H9 (cell line): ENCODE measurements at regions not wholly inside any gene's neighbourhood (a gene's known extent, or its start where the extent isn't known, plus 50 kb on each side); places are given as distances from the start of the nearest gene placed in this dataset.

Experiments
- DNase-seq: peaks from one replicate; pipeline ENCODE4 v3.0.0-alpha.2; 2017
- H2AFZ ChIP-seq: one replicate; pipeline ENCODE4 v1.6.1; 2013; ENCODE audit warnings: mild to moderate bottlenecking, low read length, control low read depth, moderate library complexity
- H2AK5ac ChIP-seq: 2 replicates; pipeline ENCODE4 v1.6.1; 2013; ENCODE audit warnings: low read length, control low read depth, mixed read lengths; ENCODE audit not compliant: insufficient read length
- H2BK120ac ChIP-seq: one replicate; pipeline ENCODE4 v1.6.1; 2013; ENCODE audit warnings: low read depth, mild to moderate bottlenecking, low read length, control low read depth, inconsistent platforms; ENCODE audit not compliant: poor library complexity, severe bottlenecking
- H2BK12ac ChIP-seq: 2 replicates; pipeline ENCODE4 v1.6.1; 2013; ENCODE audit warnings: low read length, control low read depth, mixed read lengths, low read depth; ENCODE audit not compliant: insufficient read length
- H2BK15ac ChIP-seq: 2 replicates; pipeline ENCODE4 v1.6.1; 2013; ENCODE audit warnings: low read depth, low read length, control low read depth
- H2BK20ac ChIP-seq: one replicate; pipeline ENCODE4 v1.6.1; 2013; ENCODE audit warnings: low read depth, mild to moderate bottlenecking, low read length, control low read depth, inconsistent platforms; ENCODE audit not compliant: poor library complexity, severe bottlenecking
- H2BK5ac ChIP-seq: 2 replicates; pipeline ENCODE4 v1.6.1; 2013; ENCODE audit warnings: low read length, control low read depth, mixed read lengths; ENCODE audit not compliant: insufficient read length
- H3K14ac ChIP-seq: 2 replicates; pipeline ENCODE4 v1.6.1; 2013; ENCODE audit warnings: low read length, control low read depth; ENCODE audit not compliant: insufficient read depth
- H3K18ac ChIP-seq: 2 replicates; pipeline ENCODE4 v1.6.1; 2013; ENCODE audit warnings: low read depth, mild to moderate bottlenecking, mixed read lengths, low read length, control low read depth; ENCODE audit not compliant: insufficient read length
- H3K23ac ChIP-seq: 2 replicates; pipeline ENCODE4 v1.6.1; 2013; ENCODE audit warnings: low read length, control low read depth, mixed read lengths, low read depth; ENCODE audit not compliant: insufficient read length
- H3K23me2 ChIP-seq: 2 replicates; pipeline ENCODE4 v1.6.1; 2013; ENCODE audit warnings: low read depth, mild to moderate bottlenecking, mixed read lengths, low read length, control low read depth; ENCODE audit not compliant: insufficient read length, poor library complexity, severe bottlenecking
- H3K27ac ChIP-seq: 2 replicates; pipeline ENCODE4 v1.5.1; 2013; ENCODE audit warnings: low read length, control low read depth, mixed read lengths, low read depth; ENCODE audit not compliant: insufficient read length
- H3K27me3 ChIP-seq: 2 replicates; pipeline ENCODE4 v1.6.1; 2013; ENCODE audit warnings: low read length, control low read depth, inconsistent platforms; ENCODE audit not compliant: insufficient read depth
- H3K4ac ChIP-seq: 2 replicates; pipeline ENCODE4 v1.6.1; 2013; ENCODE audit warnings: low read depth, mild to moderate bottlenecking, control low read depth, inconsistent platforms, low read length, moderate library complexity
- H3K4me1 ChIP-seq: 2 replicates; pipeline ENCODE4 v1.6.1; 2013; ENCODE audit warnings: low read length, control low read depth, inconsistent platforms; ENCODE audit not compliant: insufficient read depth
- H3K4me2 ChIP-seq: 2 replicates; pipeline ENCODE4 v1.6.1; 2013; ENCODE audit warnings: low read length, control low read depth, mixed read lengths; ENCODE audit not compliant: insufficient read length, insufficient read depth
- H3K56ac ChIP-seq: 2 replicates; pipeline ENCODE4 v1.6.1; 2013; ENCODE audit warnings: low read depth, mild to moderate bottlenecking, mixed read lengths, low read length, control low read depth; ENCODE audit not compliant: insufficient read length
- H3K79me1 ChIP-seq: 2 replicates; pipeline ENCODE4 v1.6.1; 2013; ENCODE audit warnings: low read depth, mild to moderate bottlenecking, moderate library complexity, low read length, control low read depth, inconsistent platforms; ENCODE audit not compliant: insufficient read depth, poor library complexity, severe bottlenecking
- H3K79me2 ChIP-seq: 2 replicates; pipeline ENCODE4 v1.6.1; 2013; ENCODE audit warnings: low read length, control low read depth, inconsistent platforms; ENCODE audit not compliant: insufficient read depth
- H3K9ac ChIP-seq: 2 replicates; pipeline ENCODE4 v1.6.1; 2013; ENCODE audit warnings: low read length, control low read depth, mixed read lengths; ENCODE audit not compliant: insufficient read length; ENCODE audit errors: extremely low read depth
- H3K9me3 ChIP-seq: one replicate; pipeline ENCODE4 v1.6.1; 2013; ENCODE audit warnings: low read depth, low read length, inconsistent platforms; ENCODE audit not compliant: control insufficient read depth
- H3T11ph ChIP-seq: one replicate; pipeline ENCODE4 v1.6.1; 2013; ENCODE audit warnings: mild to moderate bottlenecking, low read length, control low read depth, inconsistent platforms
- H4K20me1 ChIP-seq: one replicate; pipeline ENCODE4 v1.6.1; 2013; ENCODE audit not compliant: control insufficient read depth, insufficient read length, insufficient read depth
- H4K5ac ChIP-seq: 2 replicates; pipeline ENCODE4 v1.6.1; 2013; ENCODE audit warnings: low read depth, mild to moderate bottlenecking, mixed read lengths, low read length, control low read depth; ENCODE audit not compliant: insufficient read length
- H4K8ac ChIP-seq: replicated peaks from 2 replicates; pipeline ENCODE4 v1.6.1; 2013; ENCODE audit warnings: low read length, control low read depth, mixed read lengths, low read depth; ENCODE audit not compliant: insufficient read length
- H4K91ac ChIP-seq: 2 replicates; pipeline ENCODE4 v1.6.1; 2013; ENCODE audit warnings: low read depth, mild to moderate bottlenecking, moderate library complexity, mixed read lengths, low read length, control low read depth; ENCODE audit not compliant: insufficient read length
- H3K27ac Mint-ChIP-seq, 3 experiments: 2 replicates in 2 of 3; 3 replicates in 1 of 3; pipeline ENCODE4 v1.8.0; 2020 to 2021; ENCODE audit warnings: mixed read lengths in 3 of 3, mild to moderate bottlenecking in 1 of 3, moderate library complexity in 1 of 3
- H3K27me3 Mint-ChIP-seq: 2 replicates; pipeline ENCODE4 v1.8.0; 2021; ENCODE audit warnings: low read depth, mild to moderate bottlenecking, moderate library complexity, mixed read lengths
- H3K36me3 Mint-ChIP-seq, 3 experiments: 2 replicates in 2 of 3; 3 replicates in 1 of 3; pipeline ENCODE4 v1.8.0; 2020 to 2021; ENCODE audit warnings: low read depth in 3 of 3, mixed read lengths in 3 of 3; ENCODE audit not compliant: insufficient read depth in 1 of 3
- H3K4me1 Mint-ChIP-seq, 2 experiments: 2 replicates each; pipeline ENCODE4 v1.8.0; 2020; ENCODE audit warnings: mixed read lengths in 2 of 2
- H3K4me3 Mint-ChIP-seq, 2 experiments: 2 replicates in 1 of 2; 3 replicates in 1 of 2; pipeline ENCODE4 v1.8.0; 2020 to 2021; ENCODE audit warnings: mild to moderate bottlenecking in 2 of 2, mixed read lengths in 2 of 2, moderate library complexity in 1 of 2
- H3K9me3 Mint-ChIP-seq, 2 experiments: 2 replicates in 1 of 2; 3 replicates in 1 of 2; pipeline ENCODE4 v1.8.0; 2020; ENCODE audit warnings: mild to moderate bottlenecking in 2 of 2, mixed read lengths in 2 of 2, moderate library complexity in 1 of 2
- WGBS: extraction: QIAGEN DNeasy Blood & Tissue Kit; methylation state at CpG from one replicate; pipeline ENCODE4 v1.1.7; 2013; ENCODE audit warnings: missing lambda C conversion rate, low lambda C conversion rate, mixed read lengths; ENCODE audit not compliant: insufficient read length; ENCODE audit errors: extremely low coverage; 5-methylcytosine and 5-hydroxymethylcytosine counted together
- TF ChIP-seq, protein P1 (sequence below): fragments of 200-600 bp; sonication (generic); conservative IDR thresholded peaks from 3 replicates; pipeline ENCODE4 v1.8.0; 2021; ENCODE audit warnings: antibody characterized with exemption, mild to moderate bottlenecking

DNA sequence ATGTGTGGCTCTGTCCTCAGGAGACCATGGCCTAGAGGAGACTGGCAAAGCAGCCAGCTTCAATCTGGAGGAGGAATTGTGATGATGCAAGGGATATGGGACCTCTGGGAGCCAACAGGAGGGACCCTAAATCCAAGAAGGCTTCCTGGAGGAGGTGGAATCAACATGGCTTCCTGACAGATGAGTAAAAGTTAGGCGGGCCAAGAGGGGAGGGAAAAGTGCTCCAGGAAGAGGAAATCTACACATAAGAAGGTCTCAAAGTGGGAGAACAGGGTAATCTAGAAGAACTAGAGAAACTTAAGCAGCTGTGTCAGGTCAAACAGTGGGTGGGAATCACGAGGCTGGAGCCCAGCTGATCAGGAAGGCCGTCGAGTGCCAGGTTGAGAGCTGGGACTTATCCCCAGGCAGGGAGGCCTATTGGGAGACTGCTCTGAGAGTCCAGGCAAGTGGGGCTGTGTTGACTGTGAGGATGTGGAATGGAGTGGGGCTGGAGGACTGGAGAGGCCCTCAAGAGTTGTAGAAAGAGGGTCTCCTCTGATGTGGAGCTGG, 119.1 kb downstream of the C9orf50 start:
- Mint-ChIP-seq H3K36me3 (no peaks in the 10 kb centered on the region; a peak in 1 of 7 replicates), H3K27me3 (peaks cover 8% of the 10 kb centered on the region), H3K4me1 (peaks cover 39 to 59% of the 10 kb centered on the region in 2 experiments), H3K9me3 (no peaks in the 10 kb centered on the region; a peak in 1 of 5 replicates), H3K4me3 (no peak overlapping the region), H3K27ac (peak overlapping the region in 1 of 3 experiments; percentile 43; a peak in 1 of 7 replicates)
- no peak overlapping the region for H3K9ac ChIP-seq
- no peak overlapping the region for H4K5ac ChIP-seq
- DNase-seq = no peak
- H2BK5ac ChIP-seq = no peak overlapping the region
- H3K4me1 ChIP-seq = no peaks in the 10 kb centered on the region; the same call in 1 of the 2 replicates
- WGBS = no CpG with 5 or more reads among the region's 4 CpGs
- H2AFZ ChIP-seq = no peak overlapping the region
- no peaks in the 10 kb centered on the region for H3K9me3 ChIP-seq
- no peak overlapping the region for H2BK120ac ChIP-seq
- no peak overlapping the region for H3K14ac ChIP-seq
- H3K18ac ChIP-seq = no peak overlapping the region
- H4K20me1 ChIP-seq = peaks cover 3% of the 10 kb centered on the region
- H4K8ac ChIP-seq = no peak overlapping the region
- H3K56ac ChIP-seq = no peak overlapping the region
- no peak overlapping the region for H4K91ac ChIP-seq
- no peak overlapping the region for H3K27ac ChIP-seq
- H3K4me2 ChIP-seq = no peak overlapping the region
- TF ChIP-seq, protein P1, sequence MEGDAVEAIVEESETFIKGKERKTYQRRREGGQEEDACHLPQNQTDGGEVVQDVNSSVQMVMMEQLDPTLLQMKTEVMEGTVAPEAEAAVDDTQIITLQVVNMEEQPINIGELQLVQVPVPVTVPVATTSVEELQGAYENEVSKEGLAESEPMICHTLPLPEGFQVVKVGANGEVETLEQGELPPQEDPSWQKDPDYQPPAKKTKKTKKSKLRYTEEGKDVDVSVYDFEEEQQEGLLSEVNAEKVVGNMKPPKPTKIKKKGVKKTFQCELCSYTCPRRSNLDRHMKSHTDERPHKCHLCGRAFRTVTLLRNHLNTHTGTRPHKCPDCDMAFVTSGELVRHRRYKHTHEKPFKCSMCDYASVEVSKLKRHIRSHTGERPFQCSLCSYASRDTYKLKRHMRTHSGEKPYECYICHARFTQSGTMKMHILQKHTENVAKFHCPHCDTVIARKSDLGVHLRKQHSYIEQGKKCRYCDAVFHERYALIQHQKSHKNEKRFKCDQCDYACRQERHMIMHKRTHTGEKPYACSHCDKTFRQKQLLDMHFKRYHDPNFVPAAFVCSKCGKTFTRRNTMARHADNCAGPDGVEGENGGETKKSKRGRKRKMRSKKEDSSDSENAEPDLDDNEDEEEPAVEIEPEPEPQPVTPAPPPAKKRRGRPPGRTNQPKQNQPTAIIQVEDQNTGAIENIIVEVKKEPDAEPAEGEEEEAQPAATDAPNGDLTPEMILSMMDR = no peak
- no peak overlapping the region for H2AK5ac ChIP-seq
- H3K4ac ChIP-seq = no peak overlapping the region
- no peak overlapping the region for H2BK20ac ChIP-seq
- H3K79me2 ChIP-seq = no peaks in the 10 kb centered on the region
- H3K23ac ChIP-seq = no peak overlapping the region
- no peaks in the 10 kb centered on the region for H3K23me2 ChIP-seq
- no peaks in the 10 kb centered on the region; the same call in 1 of the 2 replicates for H3K27me3 ChIP-seq
- H2BK12ac ChIP-seq = no peak overlapping the region
- no peaks in the 10 kb centered on the region for H3K79me1 ChIP-seq
- H3T11ph ChIP-seq = no peak overlapping the region
- H2BK15ac ChIP-seq = no peak overlapping the region
